HEK293 (cell line): ENCODE measurements at regions not wholly inside any gene's neighbourhood (a gene's known extent, or its start where the extent isn't known, plus 50 kb on each side); places are given as distances from the start of the nearest gene placed in this dataset.

Experiments used
- CTCF ChIA-PET: fragments of 350-600 bp; formaldehyde crosslinking; extraction: SDS; loops from one replicate; lab custom pipeline; 2021; ENCODE audit warnings: antibody characterized with exemption; lab: Yijun Ruan, JAX
- POLR2A ChIA-PET: fragments of 300-600 bp; formaldehyde crosslinking; extraction: SDS; loops from one replicate; lab custom pipeline; 2020; ENCODE audit warnings: antibody characterized with exemption, inconsistent platforms; lab: Yijun Ruan, JAX
- H3K27ac ChIP-seq: fragments of 200-500 bp; sonication (Bioruptor generic); 2 replicates; pipeline ENCODE4 v1.5.1; 2014; ENCODE audit warnings: low read depth, low read length, control low read depth, inconsistent platforms; ENCODE audit errors: extremely low read depth
- H3K36me3 ChIP-seq, 2 experiments: fragments of 200-500 bp in 1 of 2; sonication (Bioruptor generic) in 1 of 2; 1 replicate in 1 of 2; 2 replicates in 1 of 2; pipeline ENCODE4 v1.5.1; 2014 to 2017; ENCODE audit warnings: inconsistent platforms in 2 of 2, low read length in 2 of 2; ENCODE audit not compliant: control insufficient read depth in 2 of 2, insufficient read depth in 1 of 2
- H3K4me1 ChIP-seq: fragments of 200-500 bp; sonication (Bioruptor generic); 2 replicates; pipeline ENCODE4 v1.5.1; 2014; ENCODE audit warnings: mild to moderate bottlenecking, low read length, inconsistent platforms; ENCODE audit not compliant: control insufficient read depth, insufficient read depth
- H3K4me3 ChIP-seq: 2 replicates; pipeline ENCODE4 v1.5.1; 2011; ENCODE audit warnings: low read depth, mild to moderate bottlenecking, control low read depth, low read length, moderate library complexity
- H3K9me3 ChIP-seq: fragments of 200-500 bp; sonication (Bioruptor generic); 2 replicates; pipeline ENCODE4 v1.5.1; 2014; ENCODE audit warnings: low read depth, low read length, inconsistent platforms; ENCODE audit not compliant: control insufficient read depth, insufficient read depth
- GLIS2 ChIP-seq: fragments of 450-650 bp; formaldehyde crosslinking; IDR thresholded peaks from 2 replicates; pipeline ENCODE4 v1.5.1; 2016; ENCODE audit warnings: missing biosample characterization, missing genetic modification characterization
- TSHZ1 ChIP-seq: fragments of 450-650 bp; formaldehyde crosslinking; IDR thresholded peaks from 2 replicates; pipeline ENCODE4 v1.5.1; 2016; ENCODE audit warnings: missing biosample characterization, missing genetic modification characterization, borderline replicate concordance
- ZBTB6 ChIP-seq: fragments of 450-650 bp; formaldehyde crosslinking; IDR thresholded peaks from 2 replicates; pipeline ENCODE4 v1.5.1; 2017; ENCODE audit warnings: missing biosample characterization, missing genetic modification characterization
- ZNF175 ChIP-seq: fragments of 450-650 bp; formaldehyde crosslinking; IDR thresholded peaks from 2 replicates; pipeline ENCODE4 v1.5.1; 2016; ENCODE audit warnings: missing biosample characterization, missing genetic modification characterization
- ZNF223 ChIP-seq: fragments of 450-650 bp; formaldehyde crosslinking; IDR thresholded peaks from 2 replicates; pipeline ENCODE4 v1.5.1; 2016; ENCODE audit warnings: missing biosample characterization, missing genetic modification characterization
- ZNF248 ChIP-seq: fragments of 450-650 bp; formaldehyde crosslinking; IDR thresholded peaks from 2 replicates; pipeline ENCODE4 v1.5.1; 2017; ENCODE audit warnings: missing biosample characterization, missing genetic modification characterization
- ZNF280C ChIP-seq: fragments of 450-650 bp; formaldehyde crosslinking; IDR thresholded peaks from 2 replicates; pipeline ENCODE4 v1.5.1; 2016; ENCODE audit warnings: missing biosample characterization, missing genetic modification characterization
- ZNF335 ChIP-seq: fragments of 450-650 bp; formaldehyde crosslinking; conservative IDR thresholded peaks from 2 replicates; pipeline ENCODE4 v1.5.1; 2016; ENCODE audit warnings: missing biosample characterization, missing genetic modification characterization
- ZNF518A ChIP-seq: fragments of 450-650 bp; formaldehyde crosslinking; conservative IDR thresholded peaks from 2 replicates; pipeline ENCODE4 v1.5.1; 2016; ENCODE audit warnings: low read depth, missing biosample characterization, missing genetic modification characterization
- ZNF558 ChIP-seq: fragments of 450-650 bp; formaldehyde crosslinking; IDR thresholded peaks from 2 replicates; pipeline ENCODE4 v1.5.1; 2016; ENCODE audit warnings: missing biosample characterization, missing genetic modification characterization
- ZNF560 ChIP-seq: fragments of 450-650 bp; formaldehyde crosslinking; IDR thresholded peaks from 2 replicates; pipeline ENCODE4 v1.5.1; 2017; ENCODE audit warnings: missing biosample characterization, missing genetic modification characterization, borderline replicate concordance
- ZNF660 ChIP-seq: fragments of 450-650 bp; IDR thresholded peaks from 2 replicates; pipeline ENCODE4 v1.5.1; 2018; ENCODE audit warnings: missing biosample characterization, mild to moderate bottlenecking, missing genetic modification characterization
- ZNF768 ChIP-seq: fragments of 450-650 bp; formaldehyde crosslinking; IDR thresholded peaks from 2 replicates; pipeline ENCODE4 v1.5.1; 2018; ENCODE audit warnings: missing biosample characterization, mild to moderate bottlenecking, missing genetic modification characterization
- ZNF777 ChIP-seq: fragments of 450-650 bp; formaldehyde crosslinking; IDR thresholded peaks from 2 replicates; pipeline ENCODE4 v1.5.1; 2017; ENCODE audit warnings: missing biosample characterization, missing genetic modification characterization, borderline replicate concordance
- ZNF785 ChIP-seq: fragments of 450-650 bp; formaldehyde crosslinking; IDR thresholded peaks from 2 replicates; pipeline ENCODE4 v1.5.1; 2016; ENCODE audit warnings: missing biosample characterization, missing genetic modification characterization
- ZNF843 ChIP-seq: fragments of 450-650 bp; formaldehyde crosslinking; IDR thresholded peaks from 2 replicates; pipeline ENCODE4 v1.5.1; 2016; ENCODE audit warnings: missing biosample characterization, missing genetic modification characterization
- ZSCAN23 ChIP-seq: fragments of 450-650 bp; formaldehyde crosslinking; IDR thresholded peaks from 2 replicates; pipeline ENCODE4 v1.5.1; 2016; ENCODE audit warnings: missing biosample characterization, missing genetic modification characterization
- ZSCAN4 ChIP-seq: fragments of 450-650 bp; formaldehyde crosslinking; IDR thresholded peaks from 2 replicates; pipeline ENCODE4 v1.5.1; 2017; ENCODE audit warnings: missing biosample characterization, missing genetic modification characterization

- ChIA-PET POLR2A (no interaction called here), CTCF (interaction anchor here (0.6 to 1.7 kb wide), 7 partner anchors 114 to 463 kb away, joined by 3 to 5 read pairs (median 4); no protein-coding TSS in a partner anchor)
- Histone ChIP-seq H3K4me1 (no peaks in the 10 kb centered on the region), H3K9me3 (no peaks in the 10 kb centered on the region), H3K4me3 (no peak overlapping the region), H3K36me3 (no peaks in the 10 kb centered on the region), H3K27ac (no peak overlapping the region)
- TF ChIP-seq ZNF785 (tag by site-specific recombination) (no peak), ZNF660 (tag by site-specific recombination) (no peak), ZNF560 (tag by site-specific recombination) (no peak), ZNF777 (tag by site-specific recombination) (no peak), ZNF558 (tag by site-specific recombination) (no peak), ZNF175 (tag by site-specific recombination) (no peak), ZNF223 (tag by site-specific recombination) (no peak), TSHZ1 (tag by site-specific recombination) (no peak), ZNF248 (no peak), ZSCAN23 (tag by site-specific recombination) (no peak), ZNF768 (tag by site-specific recombination) (no peak), ZNF843 (tag by site-specific recombination) (no peak), ZNF518A (tag by site-specific recombination) (no peak), ZBTB6 (tag by site-specific recombination) (no peak), ZSCAN4 (tag by site-specific recombination) (no peak), ZNF280C (tag by site-specific recombination) (no peak), ZNF335 (tag by site-specific recombination) (no peak), GLIS2 (tag by site-specific recombination) (no peak)
Observed at GRCh38 chr14:105945896-105946295, 419.5 kb downstream of the TMEM121 start.
